Naive thymus-derived CD8-positive, alpha-beta T cell (primary cell): ENCODE measurements at regions not wholly inside any gene's neighbourhood (a gene's known extent, or its start where the extent isn't known, plus 50 kb on each side); places are given as distances from the start of the nearest gene placed in this dataset.
"Not testable (repeated sequence)": the region's sequence is repeated elsewhere in the genome, so short reads cannot be mapped to it uniquely, and the experiment has no call there.

Experiments used
- ATAC-seq, 2 donors: fragments of 150-1000 bp; cut with Tn5 transposase in 1 of 2; sonication (Bioruptor Pico), chemical (Tn5 transposase) in 1 of 2; 1 replicate in 1 of 2; 2 replicates in 1 of 2; pipeline ENCODE4 v1.10.0; 2021; ENCODE audit warnings: mild to moderate bottlenecking in 2 of 2, moderate library complexity in 2 of 2
- POLR2A ChIA-PET: fragments of 350-600 bp; sonication (Branson Sonifier 250); formaldehyde crosslinking; loops from one replicate; lab custom pipeline; 2021; ENCODE audit warnings: antibody characterized with exemption; lab: Charles Lee
- DNase-seq, 10 donors: peaks; one replicate each; pipeline versions ENCODE4 v3.0.0 to v3.0.0-alpha.2; 2020 to 2022
- H3K27ac Mint-ChIP-seq, 10 donors: one replicate each; pipeline ENCODE4 v1.8.0; 2020 to 2022; ENCODE audit warnings: mild to moderate bottlenecking in 10 of 10, mixed read lengths in 10 of 10, moderate library complexity in 4 of 10, inconsistent platforms in 1 of 10
- H3K27me3 Mint-ChIP-seq, 5 donors: one replicate each; pipeline ENCODE4 v1.8.0; 2021 to 2022; ENCODE audit warnings: mixed read lengths in 5 of 5
- H3K36me3 Mint-ChIP-seq, 3 donors: one replicate each; pipeline ENCODE4 v1.8.0; 2020 to 2022; ENCODE audit warnings: mixed read lengths in 3 of 3, mild to moderate bottlenecking in 2 of 3, inconsistent platforms in 1 of 3
- H3K4me1 Mint-ChIP-seq, 4 donors: one replicate each; pipeline ENCODE4 v1.8.0; 2021 to 2022; ENCODE audit warnings: mixed read lengths in 4 of 4
- H3K4me3 Mint-ChIP-seq, 10 donors: one replicate each; pipeline ENCODE4 v1.8.0; 2020 to 2022; ENCODE audit warnings: mild to moderate bottlenecking in 10 of 10, mixed read lengths in 10 of 10, moderate library complexity in 6 of 10, inconsistent platforms in 1 of 10
- H3K9me3 Mint-ChIP-seq, 9 donors: one replicate each; pipeline ENCODE4 v1.8.0; 2020 to 2022; ENCODE audit warnings: mixed read lengths in 9 of 9, mild to moderate bottlenecking in 3 of 9, inconsistent platforms in 1 of 9, moderate library complexity in 1 of 9

DNA sequence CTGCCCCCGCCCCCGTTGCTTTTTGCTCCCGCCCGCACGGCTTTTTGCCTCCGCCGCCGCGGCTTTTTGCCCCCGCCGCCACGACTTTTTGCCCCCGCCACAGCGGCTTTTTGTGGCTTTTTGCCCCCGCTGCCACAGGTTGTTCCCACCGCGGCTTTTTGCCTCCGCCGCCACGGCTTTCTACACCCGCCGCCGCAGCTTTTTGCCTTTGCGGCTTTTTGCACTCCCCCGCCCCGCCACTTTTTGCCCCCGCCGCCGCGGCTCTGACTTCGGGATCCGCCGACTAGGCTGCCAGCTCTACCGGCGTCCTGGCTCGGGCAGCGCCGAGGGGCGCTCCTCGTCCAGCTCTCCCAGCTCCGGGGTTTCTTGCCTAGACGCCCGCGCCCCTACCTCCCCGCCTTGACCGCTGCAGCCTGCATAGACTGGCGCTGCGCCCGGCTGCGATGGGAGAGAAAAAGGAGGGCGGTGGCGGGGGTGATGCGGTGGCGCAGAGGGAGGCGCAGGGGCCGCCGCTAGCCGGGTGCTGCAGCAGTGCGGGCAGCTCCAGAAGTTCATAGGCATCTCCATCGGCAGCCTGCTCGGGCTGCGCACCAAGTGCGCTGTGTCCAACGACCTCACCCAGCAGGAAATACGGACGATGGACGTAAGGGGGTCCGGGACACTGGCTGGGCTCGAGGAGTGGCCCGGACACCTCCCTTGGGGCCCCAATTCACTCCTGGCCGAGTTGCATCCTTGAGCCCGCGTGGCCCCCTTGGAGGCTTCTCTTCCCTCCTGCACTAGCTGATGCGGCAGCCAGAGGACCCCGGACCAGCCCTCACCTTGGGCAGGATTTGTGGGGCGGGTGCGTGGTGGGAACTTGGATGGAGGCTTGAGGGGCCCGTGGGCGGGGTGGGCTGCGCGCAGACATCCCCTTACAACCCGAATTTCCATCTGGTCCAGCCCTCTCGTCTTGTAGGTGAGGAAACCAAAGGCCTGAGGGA lies 555.7 kb downstream of the TP53TG3F start:
- peaks cover 3 to 27% (median 11%) of the 10 kb centered on the region in 9 donors for H3K9me3 Mint-ChIP-seq
- H3K36me3 Mint-ChIP-seq, H3K27ac Mint-ChIP-seq, ATAC-seq, POLR2A ChIA-PET, H3K27me3 Mint-ChIP-seq, DNase-seq, H3K4me1 Mint-ChIP-seq, H3K4me3 Mint-ChIP-seq: not testable (repeated sequence)

DNA sequence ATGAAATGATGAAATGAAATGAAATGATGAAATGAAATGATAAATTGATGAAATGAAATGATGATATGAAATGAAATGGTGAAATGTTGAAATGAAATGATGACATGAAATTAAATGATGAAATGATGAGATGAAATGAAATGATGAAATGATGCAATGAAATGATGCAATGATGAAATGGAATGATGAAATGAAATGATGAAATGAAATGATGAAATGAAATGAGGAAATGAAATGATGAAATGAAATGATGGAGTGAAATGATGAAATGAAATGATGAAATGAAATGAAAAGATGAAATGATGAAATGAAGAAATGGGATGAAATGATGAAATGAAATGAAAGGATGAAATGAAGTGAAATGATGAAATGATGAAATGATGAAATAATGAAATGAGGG lies 558.9 kb downstream of the TP53TG3F start:
- DNase-seq, POLR2A ChIA-PET, H3K27me3 Mint-ChIP-seq, H3K4me3 Mint-ChIP-seq, ATAC-seq, H3K36me3 Mint-ChIP-seq, H3K4me1 Mint-ChIP-seq, H3K27ac Mint-ChIP-seq: not testable (repeated sequence)
- peaks cover 3 to 54% (median 19%) of the 10 kb centered on the region in 9 donors for H3K9me3 Mint-ChIP-seq

- DNase-seq (no peak), ATAC-seq (no peak)
- Mint-ChIP-seq H3K27me3 (peaks cover 0 to 5% (median 0%) of the 10 kb centered on the region in 5 donors), H3K36me3 (peaks cover 0 to 26% (median 2%) of the 10 kb centered on the region in 3 donors), H3K4me3 (no peak overlapping the region), H3K4me1 (no peaks in the 10 kb centered on the region), H3K27ac (no peak overlapping the region), H3K9me3 (peaks cover 12 to 53% (median 35%) of the 10 kb centered on the region in 9 donors)
- POLR2A ChIA-PET, result no interaction called here
These were observed 591.4 kb downstream of the TP53TG3F start for GRCh38 chr16:34050787-34051320.

DNA sequence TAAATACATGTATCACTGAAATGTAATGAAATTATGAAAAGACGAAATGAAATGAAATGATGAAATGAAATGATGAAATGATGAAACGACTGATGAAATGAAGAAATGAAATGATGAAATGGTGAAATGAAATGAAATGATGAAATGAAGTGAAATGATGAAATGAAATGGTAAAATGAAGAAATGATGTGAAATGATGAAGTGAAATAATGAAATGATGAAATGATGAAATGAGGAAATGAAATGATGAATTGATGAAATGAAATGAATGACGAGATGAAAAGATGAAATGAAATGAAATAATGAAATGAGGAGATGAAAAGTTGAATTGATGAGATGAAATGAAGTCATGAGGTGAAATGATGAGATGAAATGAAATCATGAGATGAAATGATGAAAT lies 594.7 kb downstream of the TP53TG3F start:
- H3K36me3 Mint-ChIP-seq, result peaks cover 0 to 25% (median 2%) of the 10 kb centered on the region in 3 donors
- no peak overlapping the region for H3K4me3 Mint-ChIP-seq
- ATAC-seq, result no peak
- H3K4me1 Mint-ChIP-seq, result no peaks in the 10 kb centered on the region
- peaks cover 0 to 46% (median 25%) of the 10 kb centered on the region in 9 donors for H3K9me3 Mint-ChIP-seq
- no peak overlapping the region for H3K27ac Mint-ChIP-seq
- peaks cover 0 to 5% (median 0%) of the 10 kb centered on the region in 5 donors for H3K27me3 Mint-ChIP-seq
- DNase-seq, result no peak
- POLR2A ChIA-PET, result no interaction called here

- Mint-ChIP-seq H3K4me1 (no peaks in the 10 kb centered on the region), H3K36me3 (peaks cover 0 to 25% (median 2%) of the 10 kb centered on the region in 3 donors), H3K9me3 (peaks cover 0 to 40% (median 25%) of the 10 kb centered on the region in 9 donors), H3K27ac (peak overlapping the region in 3 of 10 donors; percentile 20 to 77 (median 28)), H3K4me3 (no peak overlapping the region), H3K27me3 (no peaks in the 10 kb centered on the region)
- POLR2A ChIA-PET, result no interaction called here
- DNase-seq, result no peak
- no peak for ATAC-seq
These were observed 595.6 kb downstream of the TP53TG3F start for GRCh38 chr16:34054969-34055368.

DNA sequence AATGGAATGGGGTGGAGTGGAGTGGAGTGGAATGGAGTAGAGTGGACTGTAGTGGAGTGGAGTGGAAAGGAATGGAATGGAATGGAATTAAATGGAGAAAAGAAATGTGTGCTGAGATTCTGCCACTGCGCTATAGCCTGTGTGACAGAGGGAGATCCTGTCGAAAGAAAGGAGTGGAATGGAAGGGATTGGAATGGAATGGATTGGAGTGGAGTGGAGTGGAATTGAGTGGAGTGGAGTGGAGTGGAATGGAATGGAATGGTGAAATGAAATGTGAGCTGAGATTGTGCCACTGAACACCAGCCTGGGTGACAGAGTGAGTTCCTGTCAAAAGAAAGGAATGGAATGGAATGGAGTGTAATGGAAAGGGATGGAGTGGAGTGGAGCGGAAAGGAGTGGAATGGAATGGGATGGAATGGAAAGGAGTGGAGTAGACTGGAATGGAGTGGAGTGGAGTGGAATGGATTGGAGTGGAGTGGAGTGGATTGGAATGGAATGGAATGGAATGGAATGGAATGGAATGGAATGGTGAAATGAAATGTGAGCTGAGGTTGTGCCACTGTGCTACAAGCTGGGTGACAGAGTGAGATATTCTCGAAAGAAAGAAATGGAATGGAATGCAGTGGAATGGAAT lies 603.3 kb downstream of the TP53TG3F start:
- H3K27ac Mint-ChIP-seq, H3K4me3 Mint-ChIP-seq, H3K27me3 Mint-ChIP-seq, DNase-seq, POLR2A ChIA-PET, ATAC-seq: not testable (repeated sequence)
- H3K4me1 Mint-ChIP-seq, result peaks cover 0 to 13% (median under 1%) of the 10 kb centered on the region in 4 donors
- H3K9me3 Mint-ChIP-seq, result peaks cover 16 to 56% (median 45%) of the 10 kb centered on the region in 9 donors
- peaks cover 0 to 40% (median 2%) of the 10 kb centered on the region in 3 donors for H3K36me3 Mint-ChIP-seq

- POLR2A ChIA-PET, H3K27ac Mint-ChIP-seq, H3K27me3 Mint-ChIP-seq, DNase-seq, ATAC-seq, H3K4me3 Mint-ChIP-seq: not testable (repeated sequence)
- H3K36me3 Mint-ChIP-seq, result peaks cover 0 to 40% (median 2%) of the 10 kb centered on the region in 3 donors
- H3K4me1 Mint-ChIP-seq, result peaks cover 0 to 13% (median under 1%) of the 10 kb centered on the region in 4 donors
- peaks cover 16 to 61% (median 48%) of the 10 kb centered on the region in 9 donors for H3K9me3 Mint-ChIP-seq
These were observed 604.2 kb downstream of the TP53TG3F start for GRCh38 chr16:34063498-34064157.

DNA sequence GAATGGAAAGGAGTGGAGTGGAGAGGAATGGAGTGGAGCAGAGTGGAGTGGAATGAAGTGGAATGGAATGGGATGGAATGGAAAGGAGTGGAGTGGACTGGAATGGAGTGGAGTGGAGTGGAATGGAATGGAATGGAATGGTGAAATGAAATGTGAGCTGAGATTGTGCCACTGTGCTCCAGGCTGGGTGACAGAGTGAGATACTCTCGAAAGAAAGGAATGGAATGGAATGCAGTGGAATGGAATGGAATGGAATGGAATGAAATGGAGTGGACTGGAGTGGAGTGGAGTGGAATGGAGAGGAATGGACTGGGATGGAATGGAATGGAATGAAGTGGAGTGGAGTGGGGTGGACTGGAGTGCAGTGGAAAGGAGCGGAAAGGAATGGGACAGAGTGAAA lies 605.2 kb downstream of the TP53TG3F start:
- H3K27me3 Mint-ChIP-seq, POLR2A ChIA-PET, DNase-seq, ATAC-seq, H3K27ac Mint-ChIP-seq, H3K4me3 Mint-ChIP-seq: not testable (repeated sequence)
- Mint-ChIP-seq H3K4me1 (peaks cover 0 to 13% (median under 1%) of the 10 kb centered on the region in 4 donors), H3K36me3 (peaks cover 0 to 40% (median 2%) of the 10 kb centered on the region in 3 donors), H3K9me3 (peaks cover 16 to 65% (median 45%) of the 10 kb centered on the region in 9 donors)

DNA sequence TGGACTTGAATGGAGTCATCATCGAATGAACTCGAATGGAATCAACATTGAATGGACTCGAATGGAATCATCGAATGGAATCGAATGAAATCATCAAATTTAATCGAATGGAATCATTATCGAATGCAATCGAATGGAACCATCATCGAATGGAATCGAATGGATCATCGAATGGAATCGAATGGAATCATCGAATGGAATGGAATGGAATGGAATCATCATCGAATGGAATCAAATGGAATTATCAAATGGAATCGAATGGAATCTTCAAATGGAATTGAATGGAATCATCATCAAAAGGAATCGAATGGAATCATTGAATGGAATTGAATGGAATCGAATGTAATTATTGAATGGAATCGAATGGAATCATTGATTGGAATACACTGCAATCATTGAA lies 610.3 kb downstream of the TP53TG3F start:
- peaks cover 0 to 37% (median 22%) of the 10 kb centered on the region in 9 donors for H3K9me3 Mint-ChIP-seq
- H3K27ac Mint-ChIP-seq, ATAC-seq: not testable (repeated sequence)

GRCh38 chr16:34078691-34079090 lies 619.3 kb downstream of the TP53TG3F start:
- peaks cover 0 to 16% (median 0%) of the 10 kb centered on the region in 3 donors for H3K36me3 Mint-ChIP-seq

More for the DNA sequence above, 610.3 kb downstream of the TP53TG3F start:
- H3K27me3 Mint-ChIP-seq, DNase-seq, H3K4me3 Mint-ChIP-seq, POLR2A ChIA-PET, H3K4me1 Mint-ChIP-seq: not testable (repeated sequence)
- peaks cover 0 to 13% (median 4%) of the 10 kb centered on the region in 3 donors for H3K36me3 Mint-ChIP-seq

GRCh38 chr16:34085038-34085437 lies 625.6 kb downstream of the TP53TG3F start:
- H3K27me3 Mint-ChIP-seq, H3K4me1 Mint-ChIP-seq, ATAC-seq, DNase-seq, POLR2A ChIA-PET, H3K27ac Mint-ChIP-seq: not testable (repeated sequence)
- H3K4me3 Mint-ChIP-seq, result peak overlapping the region in 1 of 10 donors; percentile 26
- peaks cover 6 to 16% (median 12%) of the 10 kb centered on the region in 3 donors for H3K36me3 Mint-ChIP-seq
- H3K9me3 Mint-ChIP-seq, result peaks cover 0 to 98% (median 68%) of the 10 kb centered on the region in 9 donors

More at GRCh38 chr16:34078691-34079090, 619.3 kb downstream of the TP53TG3F start:
- ATAC-seq, result no peak
- no peak for DNase-seq
- Mint-ChIP-seq H3K27ac (no peak overlapping the region), H3K27me3 (no peaks in the 10 kb centered on the region), H3K4me3 (no peak overlapping the region), H3K4me1 (peaks cover 0 to 3% (median 1%) of the 10 kb centered on the region in 4 donors), H3K9me3 (peaks cover 0 to 95% (median 35%) of the 10 kb centered on the region in 9 donors)
- POLR2A ChIA-PET, result no interaction called here

DNA sequence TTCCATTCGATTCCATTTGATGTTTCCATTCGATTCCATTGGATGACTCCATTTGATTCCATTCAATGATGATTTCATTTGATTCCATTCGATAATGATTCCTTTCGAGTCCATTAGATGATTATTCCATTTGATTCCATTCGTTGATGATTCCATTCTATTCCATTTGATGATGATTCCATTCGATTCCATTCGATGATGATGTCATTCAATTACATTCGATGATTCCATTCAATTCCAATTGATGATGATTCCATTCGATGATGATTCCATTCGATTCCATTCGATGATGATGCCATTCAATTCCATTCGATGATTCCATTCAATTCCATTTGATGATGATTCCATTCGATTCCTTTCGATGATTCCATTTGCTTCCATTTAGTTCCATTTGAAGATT lies 635.6 kb downstream of the TP53TG3F start:
- H3K9me3 Mint-ChIP-seq, result peaks cover 0 to 98% (median 73%) of the 10 kb centered on the region in 9 donors
- H3K4me1 Mint-ChIP-seq, result peaks cover 0 to 11% (median 0%) of the 10 kb centered on the region in 4 donors
- H3K27me3 Mint-ChIP-seq, POLR2A ChIA-PET, H3K4me3 Mint-ChIP-seq, H3K27ac Mint-ChIP-seq, ATAC-seq, DNase-seq: not testable (repeated sequence)
- peaks cover 0 to 49% (median 6%) of the 10 kb centered on the region in 3 donors for H3K36me3 Mint-ChIP-seq
